PC-3 (cell line): ENCODE measurements at regions not wholly inside any gene's neighbourhood (a gene's known extent, or its start where the extent isn't known, plus 50 kb on each side); places are given as distances from the start of the nearest gene placed in this dataset.

Source experiments
- EZH2 ChIP-seq: fragments of 300-600 bp; sonication (generic); IDR thresholded peaks from one replicate; pipeline ENCODE4 v1.6.1; 2017; ENCODE audit warnings: antibody characterized with exemption, mild to moderate bottlenecking, low read length; ENCODE audit not compliant: unreplicated experiment
- EZH2phosphoT487 ChIP-seq: fragments of 300-600 bp; sonication (generic); IDR thresholded peaks from 2 replicates; pipeline ENCODE4 v1.6.1; 2018; ENCODE audit warnings: mild to moderate bottlenecking, antibody characterized with exemption, low read length, borderline replicate concordance
- TF ChIP-seq, protein P1 (sequence below): fragments of 300-600 bp; sonication (generic); conservative IDR thresholded peaks from 2 replicates; pipeline ENCODE4 v1.5.1; 2017; ENCODE audit warnings: antibody characterized with exemption, low read depth, mild to moderate bottlenecking, low read length

DNA sequence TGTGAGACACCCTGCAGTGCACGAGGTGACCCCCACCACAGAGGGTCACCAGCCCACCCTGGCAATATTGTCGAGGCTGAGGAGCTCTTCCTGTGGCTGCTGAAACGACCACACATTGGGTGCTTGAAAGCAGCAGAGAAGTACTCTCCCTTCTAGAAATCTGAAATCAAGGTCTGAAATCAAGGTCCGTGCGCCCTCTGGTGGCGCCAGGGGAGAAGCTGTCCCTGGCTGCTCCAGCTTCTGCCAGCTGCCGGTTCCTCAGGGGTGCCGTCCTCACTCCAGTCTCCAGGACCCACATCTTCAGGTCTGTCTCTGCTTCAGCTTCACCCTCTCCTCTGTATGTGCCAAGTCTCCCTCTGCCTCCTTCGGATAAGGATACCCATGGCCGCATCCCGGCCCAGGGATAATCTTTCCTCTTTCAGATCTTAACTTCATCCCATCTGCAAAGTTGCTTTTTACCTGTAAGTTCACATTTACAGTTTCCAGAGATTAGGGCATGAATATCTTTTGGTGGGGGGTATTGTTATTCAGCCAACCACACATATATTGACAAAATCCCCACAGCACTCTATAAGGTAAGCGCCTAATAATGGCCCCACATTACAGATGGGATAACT lies 108.3 kb upstream of the PHACTR3 start:
- TF ChIP-seq, protein P1, sequence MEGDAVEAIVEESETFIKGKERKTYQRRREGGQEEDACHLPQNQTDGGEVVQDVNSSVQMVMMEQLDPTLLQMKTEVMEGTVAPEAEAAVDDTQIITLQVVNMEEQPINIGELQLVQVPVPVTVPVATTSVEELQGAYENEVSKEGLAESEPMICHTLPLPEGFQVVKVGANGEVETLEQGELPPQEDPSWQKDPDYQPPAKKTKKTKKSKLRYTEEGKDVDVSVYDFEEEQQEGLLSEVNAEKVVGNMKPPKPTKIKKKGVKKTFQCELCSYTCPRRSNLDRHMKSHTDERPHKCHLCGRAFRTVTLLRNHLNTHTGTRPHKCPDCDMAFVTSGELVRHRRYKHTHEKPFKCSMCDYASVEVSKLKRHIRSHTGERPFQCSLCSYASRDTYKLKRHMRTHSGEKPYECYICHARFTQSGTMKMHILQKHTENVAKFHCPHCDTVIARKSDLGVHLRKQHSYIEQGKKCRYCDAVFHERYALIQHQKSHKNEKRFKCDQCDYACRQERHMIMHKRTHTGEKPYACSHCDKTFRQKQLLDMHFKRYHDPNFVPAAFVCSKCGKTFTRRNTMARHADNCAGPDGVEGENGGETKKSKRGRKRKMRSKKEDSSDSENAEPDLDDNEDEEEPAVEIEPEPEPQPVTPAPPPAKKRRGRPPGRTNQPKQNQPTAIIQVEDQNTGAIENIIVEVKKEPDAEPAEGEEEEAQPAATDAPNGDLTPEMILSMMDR = peak; percentile 93
- TF ChIP-seq EZH2phosphoT487 (no peak), EZH2 (no peak)
